ENCODE measurements at regions not wholly inside any gene's neighbourhood (a gene's known extent, or its start where the extent isn't known, plus 50 kb on each side); places are given as distances from the start of the nearest gene placed in this dataset.

GRCh38 chr2:192584976-192585375 lies 390.2 kb upstream of the TMEFF2 start:
- TF ChIP-seq, protein P1, sequence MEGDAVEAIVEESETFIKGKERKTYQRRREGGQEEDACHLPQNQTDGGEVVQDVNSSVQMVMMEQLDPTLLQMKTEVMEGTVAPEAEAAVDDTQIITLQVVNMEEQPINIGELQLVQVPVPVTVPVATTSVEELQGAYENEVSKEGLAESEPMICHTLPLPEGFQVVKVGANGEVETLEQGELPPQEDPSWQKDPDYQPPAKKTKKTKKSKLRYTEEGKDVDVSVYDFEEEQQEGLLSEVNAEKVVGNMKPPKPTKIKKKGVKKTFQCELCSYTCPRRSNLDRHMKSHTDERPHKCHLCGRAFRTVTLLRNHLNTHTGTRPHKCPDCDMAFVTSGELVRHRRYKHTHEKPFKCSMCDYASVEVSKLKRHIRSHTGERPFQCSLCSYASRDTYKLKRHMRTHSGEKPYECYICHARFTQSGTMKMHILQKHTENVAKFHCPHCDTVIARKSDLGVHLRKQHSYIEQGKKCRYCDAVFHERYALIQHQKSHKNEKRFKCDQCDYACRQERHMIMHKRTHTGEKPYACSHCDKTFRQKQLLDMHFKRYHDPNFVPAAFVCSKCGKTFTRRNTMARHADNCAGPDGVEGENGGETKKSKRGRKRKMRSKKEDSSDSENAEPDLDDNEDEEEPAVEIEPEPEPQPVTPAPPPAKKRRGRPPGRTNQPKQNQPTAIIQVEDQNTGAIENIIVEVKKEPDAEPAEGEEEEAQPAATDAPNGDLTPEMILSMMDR (IDR thresholded peaks at IDR 0.05): no peak
- TF ChIP-seq POLR2A (IDR thresholded peaks at IDR 0.05) (no peak), EP300 (IDR thresholded peaks at IDR 0.05) (no peak)

All from suprapubic skin (tissue), 3 donors.